NCI-H146 (cell line): ENCODE measurements at regions not wholly inside any gene's neighbourhood (a gene's known extent, or its start where the extent isn't known, plus 50 kb on each side); places are given as distances from the start of the nearest gene placed in this dataset.
A peak's percentile ranks its signal among the peaks of the same experiment; 100 is the strongest.

ENCODE experiments used
- DNase-seq: peaks from one replicate; lab custom pipeline; 2025; lab: John Stamatoyannopoulos, UW

DNA sequence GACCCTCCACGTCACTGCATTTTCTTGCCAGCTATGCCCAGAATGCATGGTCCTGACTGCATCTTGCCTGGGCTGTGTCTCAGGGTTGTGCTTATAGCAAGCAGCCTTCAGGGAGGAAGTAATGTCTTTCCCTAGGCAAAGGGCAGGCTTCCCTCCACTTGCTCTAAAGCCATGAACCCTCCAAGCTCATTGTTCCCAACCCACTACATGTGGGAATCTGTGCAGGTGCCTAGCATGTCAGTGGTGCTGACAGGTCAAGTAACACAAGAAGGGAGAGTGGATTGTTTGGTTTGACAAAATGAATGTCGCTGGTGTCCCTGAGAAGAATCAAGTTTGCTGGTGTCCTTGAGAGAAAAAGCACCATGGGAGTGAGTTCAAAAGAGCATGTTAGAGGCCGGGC, 53.9 kb upstream of the UCN3 start:
- DNase-seq: no peak

DNA sequence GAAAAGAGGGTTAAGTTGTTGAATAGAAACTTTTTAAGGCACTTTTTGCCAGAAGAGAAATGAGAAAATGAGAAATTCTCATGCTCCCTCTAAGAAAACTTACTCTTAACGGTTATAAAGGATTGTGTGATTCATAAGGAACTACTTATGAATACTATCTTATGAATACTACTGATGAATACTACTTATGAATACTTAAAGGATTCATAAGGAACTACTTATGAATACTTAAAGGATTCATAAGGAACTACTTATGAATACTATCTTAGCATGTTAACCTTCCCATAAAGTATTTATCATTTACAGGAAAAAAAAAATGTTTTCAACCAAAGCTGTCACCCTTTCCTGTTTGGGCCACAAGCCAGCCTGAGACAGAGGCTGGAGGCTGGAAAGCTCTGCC, 53.1 kb upstream of the UCN3 start:
- DNase-seq: no peak

DNA sequence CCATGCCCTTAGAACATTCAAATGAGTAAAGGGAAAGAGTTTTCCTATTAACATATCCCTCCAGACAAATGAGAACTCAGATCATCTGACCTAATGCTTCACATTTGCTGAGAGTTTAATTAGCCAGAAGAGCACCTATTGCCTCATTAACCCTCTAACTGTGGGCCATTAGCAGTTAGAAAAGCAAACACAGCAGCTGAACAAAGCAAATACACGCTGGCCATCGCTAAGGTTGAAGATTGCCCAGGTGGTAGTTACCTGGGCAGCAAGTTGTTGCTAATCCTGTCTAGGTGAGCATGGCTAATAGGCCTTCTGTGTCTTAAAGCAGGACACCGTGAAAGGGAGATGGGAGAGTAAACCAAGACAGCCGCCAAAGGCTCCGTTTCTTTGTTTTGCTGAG, 49.9 kb upstream of the UCN3 start:
- peak; percentile 99 for DNase-seq
